ENCODE measurements at regions not wholly inside any gene's neighbourhood (a gene's known extent, or its start where the extent isn't known, plus 50 kb on each side); places are given as distances from the start of the nearest gene placed in this dataset.

DNA sequence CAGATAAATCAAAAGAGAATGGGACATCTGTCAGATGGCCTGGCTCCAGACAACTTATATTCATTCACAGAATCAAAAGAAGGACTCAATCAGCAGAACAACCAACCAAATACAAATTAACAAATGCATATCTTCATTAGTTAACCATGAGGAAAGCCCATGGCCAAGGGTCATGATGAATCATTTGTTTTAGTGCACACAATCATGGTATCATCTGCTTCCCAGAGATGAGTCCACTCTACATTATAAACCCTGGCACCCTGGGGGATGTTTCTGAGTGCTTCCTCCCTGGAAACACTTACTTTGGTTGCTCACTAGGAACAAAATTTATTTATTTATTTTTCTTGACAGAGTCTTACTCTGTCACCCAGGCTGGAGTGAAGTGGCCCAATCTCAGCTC is 453.3 kb upstream of the HS3ST1 start:
- peaks cover 30% of the 10 kb centered on the region for H3K9me3 ChIP-seq (ENCODE audit: low read depth, low read length, poor library complexity, severe bottlenecking)
- no TSS peak for BruUV-seq (replicated peaks)
- H3K36me3 ChIP-seq (ENCODE audit: insufficient read depth, low read length, poor library complexity, severe bottlenecking): no peaks in the 10 kb centered on the region
- H3K4me3 ChIP-seq (ENCODE audit: low read depth, low read length, poor library complexity, severe bottlenecking): no peak overlapping the region
- no peak overlapping the region for H3K27ac ChIP-seq (ENCODE audit: low read depth, low read length, poor library complexity, severe bottlenecking)
- no peaks in the 10 kb centered on the region for H3K27me3 ChIP-seq (replicated peaks; ENCODE audit: insufficient read depth, low read depth, low read length, poor library complexity)
- TF ChIP-seq, protein P1, sequence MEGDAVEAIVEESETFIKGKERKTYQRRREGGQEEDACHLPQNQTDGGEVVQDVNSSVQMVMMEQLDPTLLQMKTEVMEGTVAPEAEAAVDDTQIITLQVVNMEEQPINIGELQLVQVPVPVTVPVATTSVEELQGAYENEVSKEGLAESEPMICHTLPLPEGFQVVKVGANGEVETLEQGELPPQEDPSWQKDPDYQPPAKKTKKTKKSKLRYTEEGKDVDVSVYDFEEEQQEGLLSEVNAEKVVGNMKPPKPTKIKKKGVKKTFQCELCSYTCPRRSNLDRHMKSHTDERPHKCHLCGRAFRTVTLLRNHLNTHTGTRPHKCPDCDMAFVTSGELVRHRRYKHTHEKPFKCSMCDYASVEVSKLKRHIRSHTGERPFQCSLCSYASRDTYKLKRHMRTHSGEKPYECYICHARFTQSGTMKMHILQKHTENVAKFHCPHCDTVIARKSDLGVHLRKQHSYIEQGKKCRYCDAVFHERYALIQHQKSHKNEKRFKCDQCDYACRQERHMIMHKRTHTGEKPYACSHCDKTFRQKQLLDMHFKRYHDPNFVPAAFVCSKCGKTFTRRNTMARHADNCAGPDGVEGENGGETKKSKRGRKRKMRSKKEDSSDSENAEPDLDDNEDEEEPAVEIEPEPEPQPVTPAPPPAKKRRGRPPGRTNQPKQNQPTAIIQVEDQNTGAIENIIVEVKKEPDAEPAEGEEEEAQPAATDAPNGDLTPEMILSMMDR (conservative IDR thresholded peaks at IDR 0.05; ENCODE audit: low read depth, low read length): no peak
- no peak for TF ChIP-seq EZH2 (IDR thresholded peaks at IDR 0.05; ENCODE audit: borderline replicate concordance, low read depth, low read length, poor library complexity, severe bottlenecking)
- CTCF ChIA-PET: no interaction called here
- no peak for DNase-seq (ENCODE audit: low spot score)
- H3K4me1 ChIP-seq (ENCODE audit: insufficient read depth, low read length, poor library complexity, severe bottlenecking): no peaks in the 10 kb centered on the region
- POLR2A ChIA-PET (ENCODE audit: low non-redundant PET): no interaction called here
- intact Hi-C loops (cut with micrococcal nuclease; ENCODE audit: unreplicated experiment): no loop called here

DNA sequence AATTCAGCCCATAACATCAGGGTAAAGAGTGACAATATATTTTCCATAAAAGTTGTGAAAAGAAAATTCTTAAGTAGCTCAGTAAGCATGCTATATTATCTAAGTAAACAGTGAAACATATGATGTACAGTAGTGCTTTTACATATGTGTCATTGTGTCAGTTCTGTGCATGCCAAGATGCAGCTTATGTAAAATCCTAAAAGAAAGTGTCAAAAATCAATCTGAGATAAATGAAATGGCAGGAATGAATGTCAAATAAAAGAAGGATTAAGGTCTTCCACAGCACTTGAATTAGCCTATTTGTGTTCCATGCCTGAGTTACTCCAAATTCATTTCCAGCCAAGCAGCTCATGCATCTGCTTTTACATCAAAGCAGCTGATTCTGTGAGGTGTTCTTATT is 452.7 kb upstream of the HS3ST1 start:
- ChIA-PET CTCF (no interaction called here), POLR2A (ENCODE audit: low non-redundant PET) (no interaction called here)
- DNase-seq (ENCODE audit: low spot score): no peak
- peaks cover 24% of the 10 kb centered on the region for H3K9me3 ChIP-seq (ENCODE audit: low read depth, low read length, poor library complexity, severe bottlenecking)
- no peaks in the 10 kb centered on the region for H3K27me3 ChIP-seq (replicated peaks; ENCODE audit: insufficient read depth, low read depth, low read length, poor library complexity)
- H3K36me3 ChIP-seq (ENCODE audit: insufficient read depth, low read length, poor library complexity, severe bottlenecking): no peaks in the 10 kb centered on the region
- no peak for TF ChIP-seq EZH2 (IDR thresholded peaks at IDR 0.05; ENCODE audit: borderline replicate concordance, low read depth, low read length, poor library complexity, severe bottlenecking)
- TF ChIP-seq, protein P1 (conservative IDR thresholded peaks at IDR 0.05; ENCODE audit: low read depth, low read length): no peak
- H3K27ac ChIP-seq (ENCODE audit: low read depth, low read length, poor library complexity, severe bottlenecking): no peak overlapping the region
- intact Hi-C loops (cut with micrococcal nuclease; ENCODE audit: unreplicated experiment): no loop called here
- no peaks in the 10 kb centered on the region for H3K4me1 ChIP-seq (ENCODE audit: insufficient read depth, low read length, poor library complexity, severe bottlenecking)
- no peak overlapping the region for H3K4me3 ChIP-seq (ENCODE audit: low read depth, low read length, poor library complexity, severe bottlenecking)
- BruUV-seq (replicated peaks): no TSS peak

DNA sequence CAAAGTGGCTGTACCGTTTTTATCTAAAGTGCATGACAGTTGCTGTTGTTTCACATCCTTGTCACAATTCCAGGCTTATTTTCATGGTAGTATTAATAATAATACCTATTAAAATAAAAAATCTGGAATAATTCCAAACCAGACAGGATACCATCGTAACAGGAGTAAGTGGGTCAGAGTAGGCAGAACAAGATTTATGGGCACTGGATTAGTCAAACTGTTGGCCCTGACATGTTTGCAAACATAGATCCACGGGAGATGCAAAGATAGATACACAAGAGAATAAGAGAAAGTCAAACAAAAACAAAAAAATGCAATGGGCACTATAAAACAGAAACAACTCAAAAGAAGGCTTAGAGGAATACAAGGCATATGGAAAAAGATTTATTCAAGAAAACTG is 449.5 kb upstream of the HS3ST1 start:
- Histone ChIP-seq H3K36me3 (ENCODE audit: insufficient read depth, low read length, poor library complexity, severe bottlenecking) (no peaks in the 10 kb centered on the region), H3K4me3 (ENCODE audit: low read depth, low read length, poor library complexity, severe bottlenecking) (no peak overlapping the region), H3K27me3 (replicated peaks; ENCODE audit: insufficient read depth, low read depth, low read length, poor library complexity) (no peaks in the 10 kb centered on the region), H3K27ac (ENCODE audit: low read depth, low read length, poor library complexity, severe bottlenecking) (no peak overlapping the region), H3K9me3 (ENCODE audit: low read depth, low read length, poor library complexity, severe bottlenecking) (peaks cover 15% of the 10 kb centered on the region), H3K4me1 (ENCODE audit: insufficient read depth, low read length, poor library complexity, severe bottlenecking) (no peaks in the 10 kb centered on the region)
- CTCF ChIA-PET: no interaction called here
- DNase-seq (ENCODE audit: low spot score): no peak
- BruUV-seq (replicated peaks): no TSS peak
- intact Hi-C loops (cut with micrococcal nuclease; ENCODE audit: unreplicated experiment): no loop called here
- no peak for TF ChIP-seq EZH2 (IDR thresholded peaks at IDR 0.05; ENCODE audit: borderline replicate concordance, low read depth, low read length, poor library complexity, severe bottlenecking)
- TF ChIP-seq, protein P1 (conservative IDR thresholded peaks at IDR 0.05; ENCODE audit: low read depth, low read length): no peak
- POLR2A ChIA-PET (ENCODE audit: low non-redundant PET): no interaction called here

All from A673 (cell line).